HG02981 (cell line): ENCODE measurements at regions not wholly inside any gene's neighbourhood (a gene's known extent, or its start where the extent isn't known, plus 50 kb on each side); places are given as distances from the start of the nearest gene placed in this dataset.

ENCODE experiments used
- ATAC-seq: cut with Tn5 transposase; IDR thresholded peaks from one replicate; pipeline ENCODE4 v1.9.1; 2021; ENCODE audit warnings: mild to moderate bottlenecking, moderate library complexity; ENCODE audit not compliant: unreplicated experiment

GRCh38 chr16:79912592-79913310, 312.2 kb upstream of the MAF start:
- no peak for ATAC-seq

- no peak for ATAC-seq
Measured at GRCh38 chr16:79911660-79912059, 311.1 kb upstream of the MAF start.

GRCh38 chr16:79909571-79909970, 309.0 kb upstream of the MAF start:
- ATAC-seq = no peak

GRCh38 chr16:79903471-79903870, 302.9 kb upstream of the MAF start:
- ATAC-seq = no peak

- ATAC-seq = no peak
Measured at GRCh38 chr16:79902351-79902750, 301.8 kb upstream of the MAF start.

GRCh38 chr16:79901522-79901921, 301.0 kb upstream of the MAF start:
- ATAC-seq = no peak

GRCh38 chr16:79899716-79900115, 299.2 kb upstream of the MAF start:
- ATAC-seq = no peak

- no peak for ATAC-seq
Measured at GRCh38 chr16:79899316-79899715, 298.8 kb upstream of the MAF start.

GRCh38 chr16:79898703-79899102, 298.2 kb upstream of the MAF start:
- no peak for ATAC-seq

- no peak for ATAC-seq
Measured at GRCh38 chr16:79897453-79898146, 297.1 kb upstream of the MAF start.

GRCh38 chr16:79897104-79897452, 296.5 kb upstream of the MAF start:
- ATAC-seq = no peak

- no peak for ATAC-seq
Measured at GRCh38 chr16:79895917-79896203, 295.3 kb upstream of the MAF start.

GRCh38 chr16:79895053-79895916, 294.7 kb upstream of the MAF start:
- ATAC-seq = no peak

- no peak for ATAC-seq
Measured at GRCh38 chr16:79893445-79893844, 292.9 kb upstream of the MAF start.

GRCh38 chr16:79892278-79892677, 291.7 kb upstream of the MAF start:
- ATAC-seq = no peak

- ATAC-seq = no peak
Measured at GRCh38 chr16:79891458-79891857, 290.9 kb upstream of the MAF start.

- no peak for ATAC-seq
Measured at GRCh38 chr16:79887541-79888540, 287.3 kb upstream of the MAF start.

- no peak for ATAC-seq
Measured at GRCh38 chr16:79885320-79885719, 284.8 kb upstream of the MAF start.

- no peak for ATAC-seq
Measured at GRCh38 chr16:79883494-79883893, 283.0 kb upstream of the MAF start.

GRCh38 chr16:79882340-79883005, 281.9 kb upstream of the MAF start:
- ATAC-seq = no peak
